ENCODE measurements at regions not wholly inside any gene's neighbourhood (a gene's known extent, or its start where the extent isn't known, plus 50 kb on each side); places are given as distances from the start of the nearest gene placed in this dataset.
"Not testable (repeated sequence)": the region's sequence is repeated elsewhere in the genome, so short reads cannot be mapped to it uniquely, and the experiment has no call there.

- DNase-seq, result peak; percentile 28
Measured at GRCh38 chr3:188006726-188007393, 147.1 kb upstream of the LPP start.

GRCh38 chr3:188007897-188008296, 146.1 kb upstream of the LPP start:
- DNase-seq, result no peak

GRCh38 chr3:188008582-188009213, 145.3 kb upstream of the LPP start:
- DNase-seq, result no peak

GRCh38 chr3:188010478-188010877, 143.5 kb upstream of the LPP start:
- no peak for DNase-seq

GRCh38 chr3:188019727-188020126, 134.2 kb upstream of the LPP start:
- DNase-seq, result no peak

- no peak for DNase-seq
Measured at GRCh38 chr3:188021041-188021440, 132.9 kb upstream of the LPP start.

- DNase-seq, result no peak
Measured at GRCh38 chr3:188021502-188022040, 132.4 kb upstream of the LPP start.

GRCh38 chr3:188022902-188023301, 131.1 kb upstream of the LPP start:
- DNase-seq, result not testable (repeated sequence)

GRCh38 chr3:188025555-188025954, 128.4 kb upstream of the LPP start:
- DNase-seq, result no peak

- DNase-seq, result no peak
Measured at GRCh38 chr3:188026191-188026968, 127.6 kb upstream of the LPP start.

- no peak for DNase-seq
Measured at GRCh38 chr3:188031121-188031520, 122.8 kb upstream of the LPP start.

GRCh38 chr3:188034989-188035388, 119.0 kb upstream of the LPP start:
- no peak for DNase-seq

GRCh38 chr3:188036375-188037194, 117.4 kb upstream of the LPP start:
- no peak for DNase-seq

GRCh38 chr3:188037195-188037718, 116.7 kb upstream of the LPP start:
- DNase-seq, result peak; percentile 14

- DNase-seq, result no peak
Measured at GRCh38 chr3:188037965-188038581, 115.9 kb upstream of the LPP start.

GRCh38 chr3:188041193-188041592, 112.8 kb upstream of the LPP start:
- no peak for DNase-seq

GRCh38 chr3:188041895-188042294, 112.1 kb upstream of the LPP start:
- DNase-seq, result no peak

GRCh38 chr3:188042466-188042865, 111.5 kb upstream of the LPP start:
- no peak for DNase-seq

- DNase-seq, result no peak
Measured at GRCh38 chr3:188043891-188044290, 110.1 kb upstream of the LPP start.

- DNase-seq, result no peak
Measured at GRCh38 chr3:188046561-188047211, 107.3 kb upstream of the LPP start.

- DNase-seq, result no peak
Measured at GRCh38 chr3:188047536-188047935, 106.4 kb upstream of the LPP start.

Measured in NCI-H1092 treated with DMSO at 0.1 percent for 48 hours (cell line).